ENCODE measurements at regions not wholly inside any gene's neighbourhood (a gene's known extent, or its start where the extent isn't known, plus 50 kb on each side); places are given as distances from the start of the nearest gene placed in this dataset.

DNA sequence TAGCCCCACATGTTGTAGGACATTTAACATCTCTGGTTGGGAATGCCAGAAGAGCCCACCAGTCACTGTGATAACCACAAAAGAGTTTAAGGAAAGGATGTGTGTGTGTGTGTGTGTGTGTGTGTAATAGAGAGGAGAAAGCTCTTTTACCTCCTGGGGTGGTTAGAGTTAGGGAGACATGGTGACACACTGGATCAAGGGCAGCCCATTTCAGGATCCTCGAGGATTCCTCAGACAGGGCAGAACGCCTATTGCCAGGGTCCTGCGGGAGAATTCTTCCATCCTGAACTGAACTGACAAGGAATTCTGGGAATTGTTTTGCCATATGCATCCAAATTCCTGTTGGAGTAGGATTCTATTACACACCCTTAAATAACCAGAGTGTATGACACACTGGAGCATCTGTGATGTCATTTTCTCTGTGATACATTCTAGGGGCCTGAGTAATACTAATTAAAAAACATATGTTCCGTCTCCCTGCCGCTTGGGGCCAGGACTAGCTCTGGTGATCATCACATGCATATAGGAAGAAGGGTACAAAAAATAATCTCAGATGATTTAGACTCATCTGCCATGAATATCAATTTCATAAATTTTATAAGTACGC, 156.4 kb upstream of the MMADHC start:
- TF ChIP-seq POLR2A (IDR thresholded peaks at IDR 0.05) = no peak
- TF ChIP-seq, protein P1, sequence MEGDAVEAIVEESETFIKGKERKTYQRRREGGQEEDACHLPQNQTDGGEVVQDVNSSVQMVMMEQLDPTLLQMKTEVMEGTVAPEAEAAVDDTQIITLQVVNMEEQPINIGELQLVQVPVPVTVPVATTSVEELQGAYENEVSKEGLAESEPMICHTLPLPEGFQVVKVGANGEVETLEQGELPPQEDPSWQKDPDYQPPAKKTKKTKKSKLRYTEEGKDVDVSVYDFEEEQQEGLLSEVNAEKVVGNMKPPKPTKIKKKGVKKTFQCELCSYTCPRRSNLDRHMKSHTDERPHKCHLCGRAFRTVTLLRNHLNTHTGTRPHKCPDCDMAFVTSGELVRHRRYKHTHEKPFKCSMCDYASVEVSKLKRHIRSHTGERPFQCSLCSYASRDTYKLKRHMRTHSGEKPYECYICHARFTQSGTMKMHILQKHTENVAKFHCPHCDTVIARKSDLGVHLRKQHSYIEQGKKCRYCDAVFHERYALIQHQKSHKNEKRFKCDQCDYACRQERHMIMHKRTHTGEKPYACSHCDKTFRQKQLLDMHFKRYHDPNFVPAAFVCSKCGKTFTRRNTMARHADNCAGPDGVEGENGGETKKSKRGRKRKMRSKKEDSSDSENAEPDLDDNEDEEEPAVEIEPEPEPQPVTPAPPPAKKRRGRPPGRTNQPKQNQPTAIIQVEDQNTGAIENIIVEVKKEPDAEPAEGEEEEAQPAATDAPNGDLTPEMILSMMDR (IDR thresholded peaks at IDR 0.05) = no peak

All from lower leg skin (tissue), 3 donors.